ENCODE measurements at regions not wholly inside any gene's neighbourhood (a gene's known extent, or its start where the extent isn't known, plus 50 kb on each side); places are given as distances from the start of the nearest gene placed in this dataset.

DNA sequence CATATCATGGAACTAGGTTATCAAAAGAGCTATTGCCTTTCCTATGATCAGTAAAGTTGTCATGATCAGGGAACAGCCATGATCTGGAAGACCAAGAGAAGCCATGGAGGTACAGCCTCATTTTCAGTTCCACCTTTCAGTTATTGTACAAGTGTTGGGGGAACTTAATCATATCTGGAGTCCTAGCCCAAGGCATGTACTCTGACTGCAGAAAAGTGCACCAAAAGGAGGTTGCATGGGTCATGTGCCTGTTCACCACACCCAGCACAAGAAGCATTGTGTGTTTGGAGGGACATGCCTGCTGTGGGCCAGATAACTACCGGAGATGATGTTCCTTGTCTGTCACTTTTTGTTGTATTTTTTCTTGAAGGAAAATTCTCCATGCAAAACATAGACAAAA, 185.8 kb upstream of the MAN1A1 start (continued):
- no peak for TF ChIP-seq EZH2phosphoT487 (IDR thresholded peaks at IDR 0.05; ENCODE audit: unreplicated experiment)
- no peak for TF ChIP-seq REST (IDR thresholded peaks at IDR 0.05; ENCODE audit: unreplicated experiment)
- TF ChIP-seq POLR2AphosphoS5 (IDR thresholded peaks at IDR 0.05; ENCODE audit: low read depth), result no peak
- no peak for TF ChIP-seq JUNB (IDR thresholded peaks at IDR 0.05; ENCODE audit: unreplicated experiment)
- TF ChIP-seq, protein P1, sequence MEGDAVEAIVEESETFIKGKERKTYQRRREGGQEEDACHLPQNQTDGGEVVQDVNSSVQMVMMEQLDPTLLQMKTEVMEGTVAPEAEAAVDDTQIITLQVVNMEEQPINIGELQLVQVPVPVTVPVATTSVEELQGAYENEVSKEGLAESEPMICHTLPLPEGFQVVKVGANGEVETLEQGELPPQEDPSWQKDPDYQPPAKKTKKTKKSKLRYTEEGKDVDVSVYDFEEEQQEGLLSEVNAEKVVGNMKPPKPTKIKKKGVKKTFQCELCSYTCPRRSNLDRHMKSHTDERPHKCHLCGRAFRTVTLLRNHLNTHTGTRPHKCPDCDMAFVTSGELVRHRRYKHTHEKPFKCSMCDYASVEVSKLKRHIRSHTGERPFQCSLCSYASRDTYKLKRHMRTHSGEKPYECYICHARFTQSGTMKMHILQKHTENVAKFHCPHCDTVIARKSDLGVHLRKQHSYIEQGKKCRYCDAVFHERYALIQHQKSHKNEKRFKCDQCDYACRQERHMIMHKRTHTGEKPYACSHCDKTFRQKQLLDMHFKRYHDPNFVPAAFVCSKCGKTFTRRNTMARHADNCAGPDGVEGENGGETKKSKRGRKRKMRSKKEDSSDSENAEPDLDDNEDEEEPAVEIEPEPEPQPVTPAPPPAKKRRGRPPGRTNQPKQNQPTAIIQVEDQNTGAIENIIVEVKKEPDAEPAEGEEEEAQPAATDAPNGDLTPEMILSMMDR (conservative IDR thresholded peaks at IDR 0.05; ENCODE audit: low read depth in 2 of 2), result no peak
- no peak for TF ChIP-seq STAT1 (IDR thresholded peaks at IDR 0.05; ENCODE audit: unreplicated experiment)

DNA sequence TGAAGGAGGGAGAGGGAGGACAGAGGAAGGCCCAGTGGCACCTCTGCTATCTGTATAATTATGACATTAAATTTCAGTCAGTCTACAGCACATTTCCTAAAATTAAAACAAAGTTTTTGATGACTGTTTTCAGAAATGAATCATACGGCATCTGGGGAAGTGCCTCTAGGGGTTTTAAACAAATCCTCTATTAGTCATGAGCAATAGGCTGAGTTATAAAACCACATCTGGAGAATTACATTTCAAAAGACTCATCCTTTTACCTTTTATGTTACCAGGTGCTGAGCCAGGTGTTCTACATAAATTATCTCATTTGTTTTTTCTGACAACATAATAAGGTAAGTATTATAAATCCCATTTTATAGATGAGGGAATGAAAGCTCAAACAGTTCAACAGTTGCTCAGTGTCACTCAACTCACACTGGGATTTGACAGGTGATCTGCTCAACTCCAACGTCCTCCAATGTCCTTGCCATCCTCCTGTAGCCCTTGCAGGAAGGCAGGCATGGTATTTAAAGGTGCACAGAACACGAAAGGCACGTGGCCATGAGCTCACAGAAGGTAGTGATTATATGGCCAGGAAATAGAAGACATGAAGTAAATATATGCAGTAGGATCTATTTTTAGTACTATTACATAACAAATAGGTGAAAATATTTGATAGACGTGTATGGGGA, 184.2 kb upstream of the MAN1A1 start:
- Mint-ChIP-seq H3K4me3 (no peak overlapping the region), H3K36me3 (ENCODE audit: low read depth) (no peaks in the 10 kb centered on the region), H3K27me3 (ENCODE audit: insufficient read depth, low read depth, poor library complexity) (no peaks in the 10 kb centered on the region), H3K27ac (no peak overlapping the region), H3K4me1 (peaks cover 6% of the 10 kb centered on the region), H3K9me3 (no peaks in the 10 kb centered on the region)
- Histone ChIP-seq H3F3A (replicated peaks; ENCODE audit: low read depth) (no peaks in the 10 kb centered on the region), H3K36me3 (ENCODE audit: insufficient read depth) (no peaks in the 10 kb centered on the region), H3K79me2 (replicated peaks; ENCODE audit: insufficient read depth) (no peaks in the 10 kb centered on the region), H3K4me2 (no peak overlapping the region), H4K20me1 (replicated peaks; ENCODE audit: insufficient read depth) (no peaks in the 10 kb centered on the region), H3K27ac (ENCODE audit: low read depth) (no peak overlapping the region), H3K4me1 (ENCODE audit: insufficient read depth) (no peaks in the 10 kb centered on the region), H3K9me2 (ENCODE audit: insufficient read depth) (peaks cover 5% of the 10 kb centered on the region; the same call in 1 of the 2 replicates), H3K4me3 (no peak overlapping the region), H2AFZ (no peak overlapping the region; the same call in 1 of the 2 replicates), H3K27me3 (ENCODE audit: insufficient read depth) (no peaks in the 10 kb centered on the region)
- no peak for DNase-seq (ENCODE audit: low spot score)
- no peak for ATAC-seq
- TF ChIP-seq NANOG (IDR thresholded peaks at IDR 0.05; ENCODE audit: borderline replicate concordance), result no peak
- TF ChIP-seq ETS1 (IDR thresholded peaks at IDR 0.05), result no peak
- TF ChIP-seq, protein P1 (conservative IDR thresholded peaks at IDR 0.05; ENCODE audit: low read depth in 2 of 2), result no peak
- TF ChIP-seq EZH2 (IDR thresholded peaks at IDR 0.05; ENCODE audit: low read depth, unreplicated experiment), result no peak
- TF ChIP-seq JUNB (IDR thresholded peaks at IDR 0.05; ENCODE audit: unreplicated experiment), result no peak
- TF ChIP-seq REST (IDR thresholded peaks at IDR 0.05; ENCODE audit: unreplicated experiment), result no peak
- TF ChIP-seq EZH2phosphoT487 (IDR thresholded peaks at IDR 0.05; ENCODE audit: unreplicated experiment), result no peak
- no peak for TF ChIP-seq POLR2AphosphoS5 (IDR thresholded peaks at IDR 0.05; ENCODE audit: low read depth)
- no peak for TF ChIP-seq STAT1 (IDR thresholded peaks at IDR 0.05; ENCODE audit: unreplicated experiment)
